ENCODE measurements at regions not wholly inside any gene's neighbourhood (a gene's known extent, or its start where the extent isn't known, plus 50 kb on each side); places are given as distances from the start of the nearest gene placed in this dataset.

GRCh38 chr20:24165301-24166122 is 176.9 kb upstream of the GGTLC1 start:
- TF ChIP-seq CTCF (conservative IDR thresholded peaks at IDR 0.05; ENCODE audit: low read depth, low read length) (no peak), EZH2 (IDR thresholded peaks at IDR 0.05; ENCODE audit: borderline replicate concordance, low read depth, low read length, poor library complexity, severe bottlenecking) (no peak)
- Histone ChIP-seq H3K4me1 (ENCODE audit: insufficient read depth, low read length, poor library complexity, severe bottlenecking) (no peaks in the 10 kb centered on the region), H3K4me3 (ENCODE audit: low read depth, low read length, poor library complexity, severe bottlenecking) (no peak overlapping the region), H3K36me3 (ENCODE audit: insufficient read depth, low read length, poor library complexity, severe bottlenecking) (no peaks in the 10 kb centered on the region), H3K27me3 (replicated peaks; ENCODE audit: insufficient read depth, low read depth, low read length, poor library complexity) (no peaks in the 10 kb centered on the region), H3K9me3 (ENCODE audit: low read depth, low read length, poor library complexity, severe bottlenecking) (no peaks in the 10 kb centered on the region), H3K27ac (ENCODE audit: low read depth, low read length, poor library complexity, severe bottlenecking) (no peak overlapping the region)
- BruUV-seq (replicated peaks) = no TSS peak
- ChIA-PET CTCF (no interaction called here), POLR2A (ENCODE audit: low non-redundant PET) (no interaction called here)
- DNase-seq (ENCODE audit: low spot score) = no peak
- intact Hi-C loops (cut with micrococcal nuclease; ENCODE audit: unreplicated experiment) = no loop called here

- Histone ChIP-seq H3K4me3 (ENCODE audit: low read depth, low read length, poor library complexity, severe bottlenecking) (no peak overlapping the region), H3K27me3 (replicated peaks; ENCODE audit: insufficient read depth, low read depth, low read length, poor library complexity) (no peaks in the 10 kb centered on the region), H3K9me3 (ENCODE audit: low read depth, low read length, poor library complexity, severe bottlenecking) (no peaks in the 10 kb centered on the region), H3K36me3 (ENCODE audit: insufficient read depth, low read length, poor library complexity, severe bottlenecking) (no peaks in the 10 kb centered on the region), H3K4me1 (ENCODE audit: insufficient read depth, low read length, poor library complexity, severe bottlenecking) (no peaks in the 10 kb centered on the region), H3K27ac (ENCODE audit: low read depth, low read length, poor library complexity, severe bottlenecking) (no peak overlapping the region)
- ChIA-PET CTCF (no interaction called here), POLR2A (ENCODE audit: low non-redundant PET) (no interaction called here)
- no TSS peak for BruUV-seq (replicated peaks)
- TF ChIP-seq EZH2 (IDR thresholded peaks at IDR 0.05; ENCODE audit: borderline replicate concordance, low read depth, low read length, poor library complexity, severe bottlenecking) (no peak), CTCF (conservative IDR thresholded peaks at IDR 0.05; ENCODE audit: low read depth, low read length) (peak; percentile 66)
- DNase-seq (ENCODE audit: low spot score) = peak; percentile 35
- intact Hi-C loops (cut with micrococcal nuclease; ENCODE audit: unreplicated experiment) = loop anchor here (5.0 kb wide), 2 partner anchors 618 to 753 kb away; no protein-coding TSS in a partner anchor
These were observed 175.8 kb upstream of the GGTLC1 start for GRCh38 chr20:24164360-24164759.

- POLR2A ChIA-PET (ENCODE audit: low non-redundant PET) = no interaction called here
- intact Hi-C loops (cut with micrococcal nuclease; ENCODE audit: unreplicated experiment) = loop anchor here (5.0 kb wide), 2 partner anchors 619 to 754 kb away; no protein-coding TSS in a partner anchor
These were observed 174.9 kb upstream of the GGTLC1 start for GRCh38 chr20:24163506-24163905.

More at GRCh38 chr20:24163506-24163905, 174.9 kb upstream of the GGTLC1 start:
- no TSS peak for BruUV-seq (replicated peaks)
- no peak overlapping the region for H3K27ac ChIP-seq (ENCODE audit: low read depth, low read length, poor library complexity, severe bottlenecking)
- H3K27me3 ChIP-seq (replicated peaks; ENCODE audit: insufficient read depth, low read depth, low read length, poor library complexity) = no peaks in the 10 kb centered on the region
- no peak overlapping the region for H3K4me3 ChIP-seq (ENCODE audit: low read depth, low read length, poor library complexity, severe bottlenecking)
- H3K36me3 ChIP-seq (ENCODE audit: insufficient read depth, low read length, poor library complexity, severe bottlenecking) = no peaks in the 10 kb centered on the region
- DNase-seq (ENCODE audit: low spot score) = no peak
- no peak for TF ChIP-seq EZH2 (IDR thresholded peaks at IDR 0.05; ENCODE audit: borderline replicate concordance, low read depth, low read length, poor library complexity, severe bottlenecking)
- no peak for TF ChIP-seq CTCF (conservative IDR thresholded peaks at IDR 0.05; ENCODE audit: low read depth, low read length)
- no peaks in the 10 kb centered on the region for H3K9me3 ChIP-seq (ENCODE audit: low read depth, low read length, poor library complexity, severe bottlenecking)
- CTCF ChIA-PET = no interaction called here
- no peaks in the 10 kb centered on the region for H3K4me1 ChIP-seq (ENCODE audit: insufficient read depth, low read length, poor library complexity, severe bottlenecking)

Measured in A673 (cell line).